ENCODE measurements at regions not wholly inside any gene's neighbourhood (a gene's known extent, or its start where the extent isn't known, plus 50 kb on each side); places are given as distances from the start of the nearest gene placed in this dataset.

DNA sequence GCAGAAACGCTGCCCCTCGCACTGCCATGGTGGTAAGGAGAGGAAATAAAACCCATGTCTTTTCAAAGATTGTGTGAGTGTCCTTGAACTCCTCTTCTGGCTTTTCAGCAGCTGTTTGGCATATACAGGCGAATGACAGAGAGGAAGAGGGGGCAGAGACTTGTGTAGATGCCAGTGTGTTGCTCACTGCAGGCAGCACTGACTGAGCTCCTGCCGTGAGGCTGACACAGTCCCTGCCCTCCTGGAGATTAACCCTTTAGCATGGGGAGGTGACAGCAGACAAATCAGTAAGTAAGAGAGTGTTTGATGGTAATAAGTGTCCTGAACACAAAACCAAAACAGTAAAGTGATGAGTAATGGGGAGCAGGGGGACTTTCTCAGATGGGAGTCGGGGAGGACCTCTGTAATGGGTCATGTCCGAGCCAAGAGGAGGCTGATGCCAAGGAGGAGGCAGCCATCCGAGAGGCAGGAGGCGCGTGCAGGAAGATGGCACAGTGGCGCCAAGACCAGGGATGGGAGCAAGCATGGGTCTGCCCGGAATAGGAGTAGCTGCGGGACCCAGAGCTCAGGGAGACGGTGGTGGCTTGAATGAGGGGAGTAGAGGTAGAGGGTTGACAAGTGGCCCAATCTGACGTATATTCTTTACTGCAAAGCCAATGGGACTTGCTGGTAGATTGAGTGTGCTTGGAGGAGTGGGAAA is 182.2 kb downstream of the FOXO1 start (continued):
- TF ChIP-seq SMARCA4 (IDR thresholded peaks at IDR 0.05), result no peak
- TF ChIP-seq, protein P1, sequence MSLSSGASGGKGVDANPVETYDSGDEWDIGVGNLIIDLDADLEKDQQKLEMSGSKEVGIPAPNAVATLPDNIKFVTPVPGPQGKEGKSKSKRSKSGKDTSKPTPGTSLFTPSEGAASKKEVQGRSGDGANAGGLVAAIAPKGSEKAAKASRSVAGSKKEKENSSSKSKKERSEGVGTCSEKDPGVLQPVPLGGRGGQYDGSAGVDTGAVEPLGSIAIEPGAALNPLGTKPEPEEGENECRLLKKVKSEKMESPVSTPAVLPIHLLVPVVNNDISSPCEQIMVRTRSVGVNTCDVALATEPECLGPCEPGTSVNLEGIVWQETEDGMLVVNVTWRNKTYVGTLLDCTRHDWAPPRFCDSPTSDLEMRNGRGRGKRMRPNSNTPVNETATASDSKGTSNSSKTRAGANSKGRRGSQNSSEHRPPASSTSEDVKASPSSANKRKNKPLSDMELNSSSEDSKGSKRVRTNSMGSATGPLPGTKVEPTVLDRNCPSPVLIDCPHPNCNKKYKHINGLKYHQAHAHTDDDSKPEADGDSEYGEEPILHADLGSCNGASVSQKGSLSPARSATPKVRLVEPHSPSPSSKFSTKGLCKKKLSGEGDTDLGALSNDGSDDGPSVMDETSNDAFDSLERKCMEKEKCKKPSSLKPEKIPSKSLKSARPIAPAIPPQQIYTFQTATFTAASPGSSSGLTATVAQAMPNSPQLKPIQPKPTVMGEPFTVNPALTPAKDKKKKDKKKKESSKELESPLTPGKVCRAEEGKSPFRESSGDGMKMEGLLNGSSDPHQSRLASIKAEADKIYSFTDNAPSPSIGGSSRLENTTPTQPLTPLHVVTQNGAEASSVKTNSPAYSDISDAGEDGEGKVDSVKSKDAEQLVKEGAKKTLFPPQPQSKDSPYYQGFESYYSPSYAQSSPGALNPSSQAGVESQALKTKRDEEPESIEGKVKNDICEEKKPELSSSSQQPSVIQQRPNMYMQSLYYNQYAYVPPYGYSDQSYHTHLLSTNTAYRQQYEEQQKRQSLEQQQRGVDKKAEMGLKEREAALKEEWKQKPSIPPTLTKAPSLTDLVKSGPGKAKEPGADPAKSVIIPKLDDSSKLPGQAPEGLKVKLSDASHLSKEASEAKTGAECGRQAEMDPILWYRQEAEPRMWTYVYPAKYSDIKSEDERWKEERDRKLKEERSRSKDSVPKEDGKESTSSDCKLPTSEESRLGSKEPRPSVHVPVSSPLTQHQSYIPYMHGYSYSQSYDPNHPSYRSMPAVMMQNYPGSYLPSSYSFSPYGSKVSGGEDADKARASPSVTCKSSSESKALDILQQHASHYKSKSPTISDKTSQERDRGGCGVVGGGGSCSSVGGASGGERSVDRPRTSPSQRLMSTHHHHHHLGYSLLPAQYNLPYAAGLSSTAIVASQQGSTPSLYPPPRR (CRISPR knock-in tag; IDR thresholded peaks at IDR 0.05; ENCODE audit: borderline replicate concordance), result no peak
- TF ChIP-seq CBX8 (IDR thresholded peaks at IDR 0.05; ENCODE audit: borderline replicate concordance, extremely low read depth, low read depth, low read length, poor library complexity, severe bottlenecking), result no peak
- TF ChIP-seq, protein P2, sequence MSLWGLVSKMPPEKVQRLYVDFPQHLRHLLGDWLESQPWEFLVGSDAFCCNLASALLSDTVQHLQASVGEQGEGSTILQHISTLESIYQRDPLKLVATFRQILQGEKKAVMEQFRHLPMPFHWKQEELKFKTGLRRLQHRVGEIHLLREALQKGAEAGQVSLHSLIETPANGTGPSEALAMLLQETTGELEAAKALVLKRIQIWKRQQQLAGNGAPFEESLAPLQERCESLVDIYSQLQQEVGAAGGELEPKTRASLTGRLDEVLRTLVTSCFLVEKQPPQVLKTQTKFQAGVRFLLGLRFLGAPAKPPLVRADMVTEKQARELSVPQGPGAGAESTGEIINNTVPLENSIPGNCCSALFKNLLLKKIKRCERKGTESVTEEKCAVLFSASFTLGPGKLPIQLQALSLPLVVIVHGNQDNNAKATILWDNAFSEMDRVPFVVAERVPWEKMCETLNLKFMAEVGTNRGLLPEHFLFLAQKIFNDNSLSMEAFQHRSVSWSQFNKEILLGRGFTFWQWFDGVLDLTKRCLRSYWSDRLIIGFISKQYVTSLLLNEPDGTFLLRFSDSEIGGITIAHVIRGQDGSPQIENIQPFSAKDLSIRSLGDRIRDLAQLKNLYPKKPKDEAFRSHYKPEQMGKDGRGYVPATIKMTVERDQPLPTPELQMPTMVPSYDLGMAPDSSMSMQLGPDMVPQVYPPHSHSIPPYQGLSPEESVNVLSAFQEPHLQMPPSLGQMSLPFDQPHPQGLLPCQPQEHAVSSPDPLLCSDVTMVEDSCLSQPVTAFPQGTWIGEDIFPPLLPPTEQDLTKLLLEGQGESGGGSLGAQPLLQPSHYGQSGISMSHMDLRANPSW (CRISPR knock-in tag; IDR thresholded peaks at IDR 0.05), result no peak
